PC-3 (cell line): ENCODE measurements at regions not wholly inside any gene's neighbourhood (a gene's known extent, or its start where the extent isn't known, plus 50 kb on each side); places are given as distances from the start of the nearest gene placed in this dataset.

Experiments used
- ATAC-seq: fragments of 200-7000 bp; cut with Tn5 transposase; 2 replicates; pipeline ENCODE4 v1.9.1; 2020; ENCODE audit warnings: mild to moderate bottlenecking, moderate library complexity
- BruUV-seq: library from RNA; stranded (reverse); fragments of 400-500 nt; replicated peaks from 2 replicates; lab custom pipeline; 2021; lab: Mats Ljungman, UMichigan
- CTCF ChIA-PET: fragments of 300-600 bp; sonication (Branson Sonifier 250); formaldehyde crosslinking; loops from one replicate; lab custom pipeline; 2022; ENCODE audit warnings: antibody characterized with exemption; lab: Charles Lee
- POLR2A ChIA-PET: fragments of 300-600 bp; sonication (Branson Sonifier 250); formaldehyde crosslinking; loops from one replicate; lab custom pipeline; 2022; ENCODE audit warnings: antibody characterized with exemption; ENCODE audit not compliant: unreplicated experiment; lab: Charles Lee
- DNase-seq: peaks from one replicate; pipeline ENCODE4 v3.0.0-alpha.2; 2015
- H2AFZ ChIP-seq: fragments of 300-600 bp; sonication (generic); 2 replicates; pipeline ENCODE4 v1.6.0; 2016; ENCODE audit warnings: antibody characterized with exemption, low read length
- H3F3A ChIP-seq: fragments of 300-600 bp; sonication (generic); one replicate; pipeline ENCODE4 v1.6.0; 2017; ENCODE audit warnings: antibody characterized with exemption, low read length, control low read depth, mild to moderate bottlenecking; ENCODE audit not compliant: unreplicated experiment
- H3K27ac ChIP-seq: fragments of 300-600 bp; sonication (generic); 2 replicates; pipeline ENCODE4 v1.5.1; 2016; ENCODE audit warnings: mild to moderate bottlenecking, low read length
- H3K27me3 ChIP-seq: fragments of 300-600 bp; sonication (generic); 2 replicates; pipeline ENCODE4 v1.6.1; 2016; ENCODE audit warnings: low read length, mixed read lengths
- H3K36me3 ChIP-seq: fragments of 300-600 bp; sonication (generic); 2 replicates; pipeline ENCODE4 v1.6.1; 2016; ENCODE audit warnings: low read depth, mixed run types, low read length, mixed read lengths
- H3K4me1 ChIP-seq: fragments of 300-600 bp; sonication (generic); 2 replicates; pipeline ENCODE4 v1.5.1; 2016; ENCODE audit warnings: low read length; ENCODE audit not compliant: insufficient read depth
- H3K4me2 ChIP-seq: fragments of 300-600 bp; sonication (generic); 2 replicates; pipeline ENCODE4 v1.6.0; 2016; ENCODE audit warnings: low read length
- H3K4me3 ChIP-seq: fragments of 300-600 bp; sonication (generic); 2 replicates; pipeline ENCODE4 v1.5.1; 2016; ENCODE audit warnings: mild to moderate bottlenecking, low read length, mixed read lengths
- H3K79me2 ChIP-seq: fragments of 300-600 bp; sonication (generic); 2 replicates; pipeline ENCODE4 v1.6.1; 2017; ENCODE audit warnings: low read length, mixed read lengths
- H3K9ac ChIP-seq: fragments of 300-600 bp; sonication (generic); 2 replicates; pipeline ENCODE4 v1.6.0; 2016; ENCODE audit warnings: mild to moderate bottlenecking, low read length
- H3K9me2 ChIP-seq: fragments of 300-600 bp; sonication (generic); replicated peaks from 2 replicates; pipeline ENCODE4 v1.6.1; 2016; ENCODE audit warnings: mixed run types, low read length, mixed read lengths
- H3K9me3 ChIP-seq: fragments of 300-600 bp; sonication (generic); 2 replicates; pipeline ENCODE4 v1.6.1; 2016; ENCODE audit warnings: low read length, mixed read lengths
- H4K20me1 ChIP-seq: fragments of 300-600 bp; sonication (generic); 2 replicates; pipeline ENCODE4 v1.6.1; 2016; ENCODE audit warnings: low read length, mixed read lengths
- EZH2 ChIP-seq: fragments of 300-600 bp; sonication (generic); IDR thresholded peaks from one replicate; pipeline ENCODE4 v1.6.1; 2017; ENCODE audit warnings: antibody characterized with exemption, mild to moderate bottlenecking, low read length; ENCODE audit not compliant: unreplicated experiment
- EZH2phosphoT487 ChIP-seq: fragments of 300-600 bp; sonication (generic); IDR thresholded peaks from 2 replicates; pipeline ENCODE4 v1.6.1; 2018; ENCODE audit warnings: mild to moderate bottlenecking, antibody characterized with exemption, low read length, borderline replicate concordance
- intact Hi-C: fragments of 100-400 bp; cut with micrococcal nuclease; formaldehyde crosslinking; loops from 2 replicates; pipeline ENCODE4 v1.9.0; 2023
- TF ChIP-seq, protein P1 (sequence below): fragments of 300-600 bp; sonication (generic); conservative IDR thresholded peaks from 2 replicates; pipeline ENCODE4 v1.5.1; 2017; ENCODE audit warnings: antibody characterized with exemption, low read depth, mild to moderate bottlenecking, low read length

DNA sequence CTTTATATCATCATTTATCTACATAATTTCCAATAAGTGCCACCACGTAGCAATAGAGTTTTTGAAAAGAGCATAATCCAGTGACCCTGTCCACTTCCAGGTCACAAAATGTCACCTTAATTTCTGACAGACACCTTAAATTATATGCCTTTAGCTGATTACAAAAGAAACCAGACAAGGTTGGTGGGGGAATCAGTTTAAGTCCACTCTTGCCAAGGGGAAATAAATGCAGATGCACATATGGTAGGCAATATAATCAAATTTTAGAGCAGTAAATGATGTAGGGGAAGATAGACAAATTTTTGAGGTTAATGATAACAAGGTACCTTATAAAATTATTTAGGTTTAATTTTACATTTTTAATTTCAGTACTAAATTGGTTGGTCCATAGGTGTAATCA is 253.5 kb downstream of the ZIC1 start:
- TF ChIP-seq EZH2 (no peak), EZH2phosphoT487 (no peak)
- TF ChIP-seq, protein P1, sequence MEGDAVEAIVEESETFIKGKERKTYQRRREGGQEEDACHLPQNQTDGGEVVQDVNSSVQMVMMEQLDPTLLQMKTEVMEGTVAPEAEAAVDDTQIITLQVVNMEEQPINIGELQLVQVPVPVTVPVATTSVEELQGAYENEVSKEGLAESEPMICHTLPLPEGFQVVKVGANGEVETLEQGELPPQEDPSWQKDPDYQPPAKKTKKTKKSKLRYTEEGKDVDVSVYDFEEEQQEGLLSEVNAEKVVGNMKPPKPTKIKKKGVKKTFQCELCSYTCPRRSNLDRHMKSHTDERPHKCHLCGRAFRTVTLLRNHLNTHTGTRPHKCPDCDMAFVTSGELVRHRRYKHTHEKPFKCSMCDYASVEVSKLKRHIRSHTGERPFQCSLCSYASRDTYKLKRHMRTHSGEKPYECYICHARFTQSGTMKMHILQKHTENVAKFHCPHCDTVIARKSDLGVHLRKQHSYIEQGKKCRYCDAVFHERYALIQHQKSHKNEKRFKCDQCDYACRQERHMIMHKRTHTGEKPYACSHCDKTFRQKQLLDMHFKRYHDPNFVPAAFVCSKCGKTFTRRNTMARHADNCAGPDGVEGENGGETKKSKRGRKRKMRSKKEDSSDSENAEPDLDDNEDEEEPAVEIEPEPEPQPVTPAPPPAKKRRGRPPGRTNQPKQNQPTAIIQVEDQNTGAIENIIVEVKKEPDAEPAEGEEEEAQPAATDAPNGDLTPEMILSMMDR: no peak
- H3K27ac ChIP-seq: no peak overlapping the region
- BruUV-seq: no TSS peak
- ChIA-PET CTCF (no interaction called here), POLR2A (no interaction called here)
- no peak overlapping the region for H3K4me3 ChIP-seq
- H3K9me3 ChIP-seq: no peaks in the 10 kb centered on the region; the same call in 1 of the 2 replicates
- H3K27me3 ChIP-seq: no peaks in the 10 kb centered on the region
- H3K9ac ChIP-seq: no peak overlapping the region
- no peaks in the 10 kb centered on the region for H3K9me2 ChIP-seq
- DNase-seq (no peak), ATAC-seq (no peak)
- H4K20me1 ChIP-seq: no peaks in the 10 kb centered on the region
- H3K79me2 ChIP-seq: no peaks in the 10 kb centered on the region
- no peaks in the 10 kb centered on the region for H3K36me3 ChIP-seq
- intact Hi-C loops: no loop called here
- no peak overlapping the region for H3K4me2 ChIP-seq
- H3F3A ChIP-seq: no peaks in the 10 kb centered on the region
- H2AFZ ChIP-seq: no peak overlapping the region
- peaks cover 4% of the 10 kb centered on the region; the same call in 1 of the 2 replicates for H3K4me1 ChIP-seq

DNA sequence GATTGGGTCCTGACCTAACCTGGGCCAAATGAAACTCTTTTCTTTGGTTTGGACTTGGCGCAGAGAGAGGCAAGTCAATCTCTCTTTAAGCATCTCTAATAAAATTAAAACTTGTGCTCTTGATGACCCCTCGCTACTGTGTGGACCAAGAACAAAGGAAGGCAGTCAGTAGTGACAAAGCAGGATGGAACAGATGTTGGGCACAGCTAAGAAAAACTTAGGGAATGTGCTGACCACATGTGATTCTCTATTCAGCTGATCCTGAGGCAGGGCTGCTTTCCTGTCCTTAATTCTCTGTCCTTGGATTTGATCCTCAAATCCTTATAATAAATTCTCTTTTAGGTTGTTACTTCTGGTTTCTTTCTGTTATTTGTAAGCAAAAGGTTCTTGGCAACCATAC is 259.9 kb downstream of the ZIC1 start:
- Histone ChIP-seq H3F3A (no peaks in the 10 kb centered on the region), H3K36me3 (no peaks in the 10 kb centered on the region), H3K4me1 (no peaks in the 10 kb centered on the region), H3K9me2 (no peaks in the 10 kb centered on the region), H3K4me3 (no peak overlapping the region), H3K9me3 (no peaks in the 10 kb centered on the region; the same call in 1 of the 2 replicates), H2AFZ (no peak overlapping the region), H3K4me2 (no peak overlapping the region), H3K9ac (no peak overlapping the region), H3K27me3 (peaks cover 15% of the 10 kb centered on the region; the same call in 1 of the 2 replicates), H4K20me1 (no peaks in the 10 kb centered on the region), H3K27ac (no peak overlapping the region), H3K79me2 (no peaks in the 10 kb centered on the region)
- no peak for DNase-seq
- BruUV-seq: no TSS peak
- ChIA-PET POLR2A (no interaction called here), CTCF (no interaction called here)
- intact Hi-C loops: no loop called here
- TF ChIP-seq, protein P1: no peak
- no peak for TF ChIP-seq EZH2phosphoT487
- TF ChIP-seq EZH2: no peak
- no peak for ATAC-seq

DNA sequence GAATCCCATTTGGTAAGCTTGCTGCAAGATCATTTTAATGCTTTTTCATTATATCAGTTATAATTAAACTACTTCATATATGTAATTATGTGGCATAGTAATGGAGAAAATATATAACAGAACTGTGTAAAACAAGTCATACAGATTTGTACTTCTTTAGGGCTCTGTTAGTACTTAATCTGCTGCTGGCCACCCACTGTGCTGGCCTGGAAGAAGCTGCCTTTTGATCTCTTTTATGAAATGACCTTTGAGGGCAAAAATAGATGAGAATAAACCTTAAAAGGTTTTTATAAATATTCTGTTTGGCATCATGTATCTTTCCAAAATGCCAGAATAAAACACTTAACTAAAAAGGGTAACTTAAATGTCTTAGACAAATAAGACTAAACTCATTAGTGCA is 262.9 kb downstream of the ZIC1 start:
- H3K36me3 ChIP-seq: no peaks in the 10 kb centered on the region
- H3F3A ChIP-seq: no peaks in the 10 kb centered on the region
- POLR2A ChIA-PET: no interaction called here
- intact Hi-C loops: no loop called here
- TF ChIP-seq, protein P1: no peak
- TF ChIP-seq EZH2phosphoT487 (no peak), EZH2 (no peak)
- no peak overlapping the region for H3K4me2 ChIP-seq
- no TSS peak for BruUV-seq
- no peak overlapping the region for H2AFZ ChIP-seq
- no peaks in the 10 kb centered on the region for H4K20me1 ChIP-seq
- H3K9me3 ChIP-seq: no peaks in the 10 kb centered on the region
- DNase-seq: no peak
- H3K79me2 ChIP-seq: no peaks in the 10 kb centered on the region
- no peak for ATAC-seq
- no peak overlapping the region for H3K4me3 ChIP-seq
- H3K9me2 ChIP-seq: no peaks in the 10 kb centered on the region
- CTCF ChIA-PET: no interaction called here
- H3K4me1 ChIP-seq: no peaks in the 10 kb centered on the region
- peaks cover 15% of the 10 kb centered on the region; the same call in 1 of the 2 replicates for H3K27me3 ChIP-seq
- H3K9ac ChIP-seq: no peak overlapping the region
- no peak overlapping the region for H3K27ac ChIP-seq
